ENCODE measurements at regions not wholly inside any gene's neighbourhood (a gene's known extent, or its start where the extent isn't known, plus 50 kb on each side); places are given as distances from the start of the nearest gene placed in this dataset.
"Not testable (repeated sequence)": the region's sequence is repeated elsewhere in the genome, so short reads cannot be mapped to it uniquely, and the experiment has no call there.

DNA sequence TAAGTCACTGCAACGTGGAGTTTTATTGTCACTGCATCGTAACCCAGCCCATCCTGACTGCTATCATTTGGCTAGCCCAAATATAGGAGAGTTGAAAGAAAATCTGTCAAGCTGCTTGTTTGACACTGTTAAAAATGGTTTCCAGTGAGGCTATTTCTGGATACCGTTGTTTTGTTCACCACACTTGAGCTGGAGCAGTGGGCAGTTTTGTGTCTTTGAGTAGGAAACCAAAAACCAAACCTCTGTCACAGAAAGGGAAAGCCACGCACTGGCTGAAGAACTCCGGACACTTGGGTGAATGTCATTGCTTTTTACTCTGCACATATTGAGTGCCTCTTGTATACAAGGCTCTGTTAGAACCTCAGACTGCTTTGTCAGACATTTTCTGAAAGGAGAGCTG is 446.4 kb upstream of the CFAP20DC start:
- no peak for DNase-seq
- Histone ChIP-seq H3K36me3 (no peaks in the 10 kb centered on the region), H3K27me3 (no peaks in the 10 kb centered on the region), H3K9me3 (no peaks in the 10 kb centered on the region), H3K27ac (no peak overlapping the region), H3K4me3 (no peak overlapping the region), H3K4me1 (no peaks in the 10 kb centered on the region)
- TF ChIP-seq POLR2A (IDR thresholded peaks at IDR 0.05) (no peak), CTCF (IDR thresholded peaks at IDR 0.05) (no peak)

DNA sequence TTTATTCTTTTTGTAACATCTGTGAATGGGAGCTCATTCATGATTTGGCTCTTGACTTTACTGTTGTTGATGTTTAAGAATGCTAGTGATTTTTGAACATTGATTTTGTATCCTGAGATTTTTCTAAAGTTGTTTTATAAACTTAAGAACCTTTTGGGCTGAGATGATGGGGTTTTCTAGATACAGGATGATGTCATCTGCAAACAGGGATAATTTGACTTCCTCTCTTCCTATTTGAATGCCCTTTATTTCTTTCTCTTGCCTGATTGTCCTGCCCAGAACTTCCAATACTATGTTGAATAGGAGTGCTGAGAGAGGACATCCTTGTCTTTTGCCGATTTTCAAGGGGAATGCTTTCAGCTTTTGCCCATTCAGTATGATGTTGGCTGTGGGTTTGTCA is 445.1 kb upstream of the CFAP20DC start:
- not testable (repeated sequence) for DNase-seq, H3K9me3 ChIP-seq, H3K36me3 ChIP-seq, H3K27ac ChIP-seq, H3K4me3 ChIP-seq, H3K27me3 ChIP-seq, H3K4me1 ChIP-seq

DNA sequence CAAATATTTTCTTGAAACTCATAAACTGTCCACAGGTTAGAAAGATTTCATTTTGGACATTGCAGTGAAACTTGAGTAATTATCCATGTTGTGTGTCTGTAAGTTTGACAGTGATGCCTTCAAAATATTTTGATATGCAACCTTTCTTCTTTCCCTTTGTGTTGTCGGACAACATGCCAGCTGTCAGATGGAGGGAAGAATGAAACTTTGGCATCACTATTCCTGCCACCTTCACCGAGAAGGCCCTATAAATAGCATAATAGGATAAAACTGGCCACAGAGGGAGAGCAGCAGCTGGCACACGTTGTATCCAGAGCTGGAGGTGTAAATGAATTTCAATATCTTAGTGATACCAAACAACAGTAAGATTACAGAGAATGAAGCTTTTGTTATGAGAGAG is 436.7 kb upstream of the CFAP20DC start:
- no peaks in the 10 kb centered on the region for H3K27me3 ChIP-seq
- no peak overlapping the region for H3K27ac ChIP-seq
- TF ChIP-seq POLR2A (IDR thresholded peaks at IDR 0.05) (no peak), CTCF (IDR thresholded peaks at IDR 0.05) (no peak)

DNA sequence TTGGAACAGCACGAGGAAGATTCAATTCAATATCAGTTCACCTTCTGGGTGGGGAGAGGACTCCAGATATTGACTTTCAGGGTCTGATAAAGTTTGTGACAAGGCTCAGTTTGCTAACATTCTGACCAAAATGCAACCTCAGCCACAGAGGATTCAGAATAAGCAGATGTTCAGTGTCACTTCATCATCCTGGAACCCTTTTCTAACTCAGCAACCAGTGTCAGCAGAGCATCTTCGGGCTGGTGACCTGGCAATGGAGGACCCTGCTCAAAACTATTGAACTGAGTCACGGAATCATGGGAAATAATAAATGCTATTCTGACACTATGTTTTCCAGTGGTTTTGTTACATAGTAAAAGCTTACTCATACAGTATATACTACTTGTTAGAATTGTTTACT is 433.4 kb upstream of the CFAP20DC start:
- no peak for DNase-seq
- Histone ChIP-seq H3K4me3 (no peak overlapping the region), H3K9me3 (no peaks in the 10 kb centered on the region), H3K36me3 (no peaks in the 10 kb centered on the region), H3K27ac (no peak overlapping the region), H3K4me1 (no peaks in the 10 kb centered on the region), H3K27me3 (no peaks in the 10 kb centered on the region)
- no peak for TF ChIP-seq POLR2A (IDR thresholded peaks at IDR 0.05)
- no peak for TF ChIP-seq CTCF (IDR thresholded peaks at IDR 0.05)

More for the DNA sequence above, 436.7 kb upstream of the CFAP20DC start:
- no peak for DNase-seq
- Histone ChIP-seq H3K4me3 (no peak overlapping the region), H3K9me3 (no peaks in the 10 kb centered on the region), H3K36me3 (no peaks in the 10 kb centered on the region), H3K4me1 (no peaks in the 10 kb centered on the region)

DNA sequence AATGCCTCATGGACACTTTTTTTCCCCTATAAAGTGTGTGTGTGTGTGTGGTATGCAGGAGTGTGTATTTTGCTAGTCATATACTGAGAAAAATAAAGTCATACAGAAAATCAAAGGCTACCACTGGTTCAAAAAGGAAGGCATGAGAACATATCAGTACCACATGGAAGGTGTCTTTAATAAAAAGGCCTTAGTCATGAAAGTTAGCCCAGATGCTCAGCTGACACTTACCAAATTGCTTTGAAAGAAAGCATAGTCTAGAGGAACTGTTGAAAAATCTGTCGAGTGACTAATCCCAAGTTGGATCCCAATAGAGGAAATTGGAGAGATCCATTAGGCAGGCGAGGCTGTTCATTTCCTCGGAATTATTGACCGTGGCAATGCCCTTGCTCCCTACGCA is 432.9 kb upstream of the CFAP20DC start:
- no peaks in the 10 kb centered on the region for H3K27me3 ChIP-seq
- H3K9me3 ChIP-seq: no peaks in the 10 kb centered on the region
- no peak overlapping the region for H3K27ac ChIP-seq
- H3K4me3 ChIP-seq: no peak overlapping the region
- no peak for TF ChIP-seq POLR2A (IDR thresholded peaks at IDR 0.05)
- TF ChIP-seq CTCF (IDR thresholded peaks at IDR 0.05): no peak
- no peaks in the 10 kb centered on the region for H3K4me1 ChIP-seq
- H3K36me3 ChIP-seq: no peaks in the 10 kb centered on the region
- DNase-seq: no peak

DNA sequence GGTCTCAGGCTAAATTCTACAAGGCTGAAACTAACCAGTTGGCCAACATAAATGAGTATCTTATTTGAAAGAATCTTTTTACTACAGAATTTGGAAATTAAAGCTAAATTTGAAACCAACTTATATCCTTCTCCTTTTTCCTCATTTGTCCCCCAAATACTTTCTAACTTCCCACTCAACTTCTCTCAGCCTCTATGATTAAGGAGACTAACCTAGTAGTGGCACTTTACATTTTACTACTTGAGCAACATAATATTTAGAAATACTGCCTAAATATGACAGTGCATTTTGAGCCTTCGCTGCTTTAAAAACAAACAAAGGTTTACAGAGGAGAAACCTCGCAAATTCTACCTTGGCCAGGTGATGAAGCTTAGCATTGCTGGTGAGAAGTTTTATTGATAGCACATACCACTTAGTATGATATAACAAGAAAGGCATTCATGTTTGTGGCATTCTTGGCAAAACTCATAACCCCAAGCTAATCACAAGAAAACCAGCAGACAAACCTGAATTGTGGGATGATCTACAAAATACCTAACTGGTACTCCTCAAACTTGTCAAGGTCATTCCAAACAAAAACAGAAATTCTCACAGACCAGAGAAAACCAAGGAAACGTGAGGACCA is 432.1 kb upstream of the CFAP20DC start:
- Histone ChIP-seq H3K36me3 (no peaks in the 10 kb centered on the region), H3K4me3 (no peak overlapping the region), H3K9me3 (no peaks in the 10 kb centered on the region), H3K27me3 (no peaks in the 10 kb centered on the region), H3K4me1 (no peaks in the 10 kb centered on the region), H3K27ac (no peak overlapping the region)
- DNase-seq: no peak
- no peak for TF ChIP-seq POLR2A (IDR thresholded peaks at IDR 0.05)
- no peak for TF ChIP-seq CTCF (IDR thresholded peaks at IDR 0.05)
